DOHH2 (cell line): ENCODE measurements at regions not wholly inside any gene's neighbourhood (a gene's known extent, or its start where the extent isn't known, plus 50 kb on each side); places are given as distances from the start of the nearest gene placed in this dataset.
"Not testable (repeated sequence)": the region's sequence is repeated elsewhere in the genome, so short reads cannot be mapped to it uniquely, and the experiment has no call there.

Experiments
- H3F3A ChIP-seq: fragments of 200-600 bp; sonication (generic), shearing (Covaris generic); 2 replicates; pipeline ENCODE4 v1.6.0; 2016; ENCODE audit warnings: antibody characterized with exemption, mild to moderate bottlenecking; ENCODE audit not compliant: control insufficient read depth, insufficient read depth
- H3K27ac ChIP-seq: fragments of 200-600 bp; sonication (generic); 2 replicates; pipeline ENCODE4 v1.5.1; 2014; ENCODE audit warnings: low read depth, mild to moderate bottlenecking, low read length, moderate library complexity
- H3K27me3 ChIP-seq: fragments of 200-600 bp; sonication (generic); 2 replicates; pipeline ENCODE4 v1.6.1; 2014; ENCODE audit warnings: mild to moderate bottlenecking, low read length, mixed read lengths; ENCODE audit not compliant: control insufficient read depth
- H3K36me3 ChIP-seq: fragments of 200-600 bp; sonication (generic); 2 replicates; pipeline ENCODE4 v1.6.1; 2014; ENCODE audit warnings: mild to moderate bottlenecking, low read length, moderate library complexity, mixed read lengths; ENCODE audit not compliant: control insufficient read depth
- H3K4me1 ChIP-seq: fragments of 200-600 bp; sonication (generic); 2 replicates; pipeline ENCODE4 v1.6.1; 2014; ENCODE audit warnings: mild to moderate bottlenecking, low read length, mixed read lengths; ENCODE audit not compliant: control insufficient read depth
- H3K4me2 ChIP-seq: fragments of 200-600 bp; sonication (generic); 2 replicates; pipeline ENCODE4 v1.6.0; 2014; ENCODE audit warnings: mild to moderate bottlenecking, low read length, moderate library complexity
- H3K4me3 ChIP-seq: fragments of 200-600 bp; sonication (generic); 2 replicates; pipeline ENCODE4 v1.5.1; 2014; ENCODE audit warnings: mild to moderate bottlenecking, low read length, mixed read lengths
- H3K79me2 ChIP-seq: fragments of 200-600 bp; sonication (generic); 2 replicates; pipeline ENCODE4 v1.6.1; 2014; ENCODE audit warnings: mild to moderate bottlenecking, low read length, mixed read lengths; ENCODE audit not compliant: control insufficient read depth
- H3K9me2 ChIP-seq: fragments of 200-600 bp; sonication (generic); replicated peaks from 2 replicates; pipeline ENCODE4 v1.6.1; 2014; ENCODE audit warnings: mild to moderate bottlenecking, low read length, mixed read lengths; ENCODE audit not compliant: control insufficient read depth
- H3K9me3 ChIP-seq: fragments of 200-600 bp; sonication (generic); 2 replicates; pipeline ENCODE4 v1.6.1; 2014; ENCODE audit warnings: antibody characterized with exemption, low read length, mixed read lengths; ENCODE audit not compliant: control insufficient read depth, insufficient read depth
- H4K20me1 ChIP-seq: fragments of 200-600 bp; sonication (generic); 2 replicates; pipeline ENCODE4 v1.6.0; 2014; ENCODE audit warnings: low read depth, mild to moderate bottlenecking, antibody characterized with exemption, low read length, moderate library complexity; ENCODE audit not compliant: control insufficient read depth, insufficient read depth

GRCh38 chr1:120664376-120665249 lies 59.1 kb upstream of the NBPF26 start:
- not testable (repeated sequence) for H3F3A ChIP-seq, H3K9me2 ChIP-seq, H3K27me3 ChIP-seq, H4K20me1 ChIP-seq, H3K36me3 ChIP-seq, H3K4me2 ChIP-seq, H3K4me3 ChIP-seq, H3K9me3 ChIP-seq, H3K79me2 ChIP-seq, H3K27ac ChIP-seq, H3K4me1 ChIP-seq

DNA sequence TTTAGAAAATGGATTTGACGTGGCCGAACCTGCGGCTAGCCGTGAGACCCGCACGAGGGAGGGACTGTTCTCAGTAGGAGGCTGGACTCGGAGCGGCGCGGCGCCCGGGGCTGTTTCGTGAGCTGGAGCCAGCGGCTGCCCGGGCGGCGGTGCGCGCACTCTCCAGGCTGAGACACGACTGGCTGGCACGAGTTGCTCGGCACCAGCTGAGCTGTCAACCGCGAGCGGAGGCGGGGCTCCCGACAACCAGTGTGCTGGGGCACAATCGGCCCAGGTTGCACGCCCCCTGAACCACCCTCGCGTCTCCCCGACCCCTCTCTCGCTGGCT lies 58.5 kb upstream of the NBPF26 start:
- not testable (repeated sequence) for H3K4me3 ChIP-seq, H3K79me2 ChIP-seq, H3K4me2 ChIP-seq, H3K27me3 ChIP-seq, H3K27ac ChIP-seq, H3K9me3 ChIP-seq, H3F3A ChIP-seq, H3K36me3 ChIP-seq, H3K9me2 ChIP-seq, H3K4me1 ChIP-seq, H4K20me1 ChIP-seq

DNA sequence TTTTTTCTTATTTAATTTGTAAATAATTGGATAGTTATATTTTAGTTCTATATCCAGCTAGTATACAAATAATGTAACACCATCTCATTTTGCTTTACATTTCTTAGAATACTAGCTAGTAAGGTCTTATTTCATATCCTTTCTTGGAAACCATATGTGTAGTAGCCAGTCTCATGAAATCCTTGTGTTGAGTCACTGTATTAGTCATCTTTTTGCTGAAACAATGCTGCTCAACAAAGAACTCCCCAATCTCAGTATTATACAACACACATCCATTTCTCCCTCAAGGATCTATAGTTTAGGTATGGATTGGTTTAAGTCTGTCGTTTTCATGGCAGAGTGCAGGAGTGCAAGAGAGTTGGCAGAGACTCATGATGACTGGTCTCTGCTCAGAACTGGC lies 55.6 kb upstream of the NBPF26 start:
- not testable (repeated sequence) for H3K27me3 ChIP-seq, H3K4me3 ChIP-seq, H4K20me1 ChIP-seq, H3F3A ChIP-seq, H3K36me3 ChIP-seq, H3K9me3 ChIP-seq, H3K27ac ChIP-seq, H3K79me2 ChIP-seq, H3K4me1 ChIP-seq, H3K4me2 ChIP-seq, H3K9me2 ChIP-seq
